H1 (cell line): ENCODE measurements at regions not wholly inside any gene's neighbourhood (a gene's known extent, or its start where the extent isn't known, plus 50 kb on each side); places are given as distances from the start of the nearest gene placed in this dataset.

Experiments used
- CTCF ChIP-seq, 3 experiments: IDR thresholded peaks; 1 replicate in 2 of 3; 2 replicates in 1 of 3; pipeline versions ENCODE4 v1.5.1 to v1.6.1; 2011; ENCODE audit warnings: low read length in 3 of 3, mild to moderate bottlenecking in 3 of 3, inconsistent platforms in 2 of 3, low read depth in 1 of 3, moderate library complexity in 1 of 3; ENCODE audit not compliant: insufficient read depth in 1 of 3; ENCODE audit errors: control extremely low read depth in 1 of 3
- JUND ChIP-seq: IDR thresholded peaks from 2 replicates; pipeline ENCODE4 v1.6.1; 2011; ENCODE audit warnings: mild to moderate bottlenecking, improper control_type of control experiment, low read length
- MAX ChIP-seq: IDR thresholded peaks from 2 replicates; pipeline ENCODE4 v1.6.1; 2012; ENCODE audit warnings: inconsistent platforms

DNA sequence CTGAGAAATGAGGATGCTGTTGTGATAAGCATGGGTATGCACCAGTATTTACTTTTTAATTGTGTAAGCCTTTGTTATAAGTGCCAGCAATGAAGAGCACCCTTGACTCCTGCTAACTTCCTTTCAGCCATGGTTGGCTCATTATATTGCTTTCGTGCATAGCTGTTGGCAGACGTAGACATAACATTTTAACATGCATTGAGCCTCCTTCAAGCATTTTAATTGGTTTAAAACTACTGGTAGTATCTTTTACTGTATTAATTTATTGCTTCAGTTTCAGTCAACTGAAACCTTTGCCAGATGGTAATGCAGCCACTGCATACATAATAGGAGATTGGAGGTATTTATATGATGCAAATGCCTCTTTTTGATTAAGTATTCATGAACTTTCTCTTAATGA is 1285.4 kb downstream of the PCDH18 start:
- no peak for TF ChIP-seq MAX
- no peak for TF ChIP-seq JUND
- TF ChIP-seq CTCF (IDR thresholded peaks at IDR 0.05; ENCODE audit: control extremely low read depth in 1 of 3, insufficient read depth in 1 of 3, low read depth in 1 of 3, low read length in 3 of 3), result no peak
